BLaER1 treated with 17β-estradiol and CSF1 and Interleukin-3, amounts not matched to agents 10 nM and 100 nM (cell line): ENCODE measurements at regions not wholly inside any gene's neighbourhood (a gene's known extent, or its start where the extent isn't known, plus 50 kb on each side); places are given as distances from the start of the nearest gene placed in this dataset.

Experiments
- H3K27ac ChIP-seq, 11 experiments: shearing (Covaris generic); formaldehyde crosslinking; 2 replicates each; pipeline ENCODE4 v1.8.1; 2022
- H3K27me3 ChIP-seq, 11 experiments: shearing (Covaris generic); formaldehyde crosslinking; 2 replicates each; pipeline ENCODE4 v1.8.1; 2022
- H3K36me3 ChIP-seq, 11 experiments: shearing (Covaris generic); formaldehyde crosslinking; 2 replicates each; pipeline ENCODE4 v1.8.1; 2022
- H3K4me1 ChIP-seq, 10 experiments: shearing (Covaris generic); formaldehyde crosslinking; 2 replicates each; pipeline ENCODE4 v1.8.1; 2022
- H3K4me2 ChIP-seq, 11 experiments: shearing (Covaris generic); formaldehyde crosslinking; 2 replicates each; pipeline ENCODE4 v1.8.1; 2022
- H3K4me3 ChIP-seq, 10 experiments: shearing (Covaris generic); formaldehyde crosslinking; 2 replicates each; pipeline ENCODE4 v1.8.1; 2022
- H3K9ac ChIP-seq, 11 experiments: shearing (Covaris generic); formaldehyde crosslinking; 2 replicates each; pipeline ENCODE4 v1.8.1; 2022
- H3K9me3 ChIP-seq, 11 experiments: shearing (Covaris generic); formaldehyde crosslinking; replicated peaks in 1 of 11; 2 replicates each; pipeline ENCODE4 v1.8.1; 2022
- H4K20me1 ChIP-seq, 11 experiments: shearing (Covaris generic); formaldehyde crosslinking; 2 replicates each; pipeline ENCODE4 v1.8.1; 2022
- Cebpa-rat ChIP-seq, 11 experiments: shearing (Covaris generic); IDR thresholded peaks; 2 replicates each; pipeline ENCODE4 v1.8.1; 2022

DNA sequence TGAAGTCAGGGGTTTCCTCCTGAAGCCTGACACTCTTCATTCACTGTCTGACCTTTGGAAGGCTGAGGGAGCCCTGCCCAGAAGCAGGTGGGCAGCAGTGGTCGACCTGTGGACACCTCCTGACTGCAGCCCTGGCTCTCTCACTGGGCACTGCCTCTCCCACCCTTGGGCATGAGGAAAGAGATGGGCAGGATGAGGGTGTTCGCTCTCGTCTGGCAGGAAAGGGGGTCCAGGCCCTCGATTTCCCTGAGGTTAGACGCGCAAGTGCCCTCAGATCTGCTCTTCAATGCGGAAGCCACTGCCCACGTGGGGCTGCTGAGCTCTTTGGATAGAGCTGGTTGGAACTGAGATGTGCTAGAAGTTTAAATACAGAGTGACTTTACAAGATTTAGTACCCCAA is 171.9 kb downstream of the AHSP start:
- Histone ChIP-seq H3K4me1 (peaks cover 33 to 46% (median 42%) of the 10 kb centered on the region in 10 experiments), H3K9ac (no peak overlapping the region), H3K27ac (no peak overlapping the region), H3K27me3 (no peaks in the 10 kb centered on the region; a peak in 2 of 22 replicates), H3K4me3 (no peak overlapping the region; a peak in 1 of 20 replicates), H3K4me2 (peak overlapping the region in 2 of 11 experiments; percentile 87 to 94; a peak in 3 of 22 replicates), H3K9me3 (no peaks in the 10 kb centered on the region), H4K20me1 (peaks cover 0 to 37% (median 16%) of the 10 kb centered on the region in 11 experiments; a peak in 12 of 22 replicates), H3K36me3 (peaks cover 16 to 24% (median 20%) of the 10 kb centered on the region in 11 experiments; a peak in 21 of 22 replicates)
- no peak for TF ChIP-seq Cebpa-rat (IDR thresholded peaks at IDR 0.05)

DNA sequence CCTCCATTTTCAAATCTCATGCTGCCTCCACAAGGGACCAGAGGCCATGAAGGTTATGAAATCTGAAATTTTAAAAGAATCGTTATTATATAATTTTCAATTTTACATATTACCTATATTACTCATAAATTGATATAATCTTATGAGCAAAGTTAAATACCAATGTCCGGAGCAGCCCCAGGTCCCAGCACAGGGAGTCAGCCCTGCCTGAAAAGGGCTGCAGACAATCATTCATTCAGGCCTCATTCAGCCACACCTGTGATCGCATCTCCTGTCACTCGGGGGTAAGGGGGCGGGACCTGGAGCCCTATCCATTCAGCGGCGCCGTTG is 172.5 kb downstream of the AHSP start:
- Histone ChIP-seq H3K4me2 (peak overlapping the region; percentile 84 to 99 (median 94)), H3K9me3 (no peaks in the 10 kb centered on the region), H3K36me3 (peaks cover 21 to 29% (median 26%) of the 10 kb centered on the region in 11 experiments), H3K4me1 (peaks cover 29 to 42% (median 38%) of the 10 kb centered on the region in 10 experiments), H3K4me3 (peak overlapping the region; percentile 69 to 92 (median 84)), H4K20me1 (peaks cover 0 to 43% (median 16%) of the 10 kb centered on the region in 11 experiments; a peak in 12 of 22 replicates), H3K27ac (peak overlapping the region in 8 of 11 experiments; percentile 61 to 80 (median 75); a peak in 11 of 22 replicates), H3K27me3 (no peaks in the 10 kb centered on the region; a peak in 2 of 22 replicates), H3K9ac (peak overlapping the region; percentile 69 to 88 (median 82))
- no peak for TF ChIP-seq Cebpa-rat (IDR thresholded peaks at IDR 0.05)

DNA sequence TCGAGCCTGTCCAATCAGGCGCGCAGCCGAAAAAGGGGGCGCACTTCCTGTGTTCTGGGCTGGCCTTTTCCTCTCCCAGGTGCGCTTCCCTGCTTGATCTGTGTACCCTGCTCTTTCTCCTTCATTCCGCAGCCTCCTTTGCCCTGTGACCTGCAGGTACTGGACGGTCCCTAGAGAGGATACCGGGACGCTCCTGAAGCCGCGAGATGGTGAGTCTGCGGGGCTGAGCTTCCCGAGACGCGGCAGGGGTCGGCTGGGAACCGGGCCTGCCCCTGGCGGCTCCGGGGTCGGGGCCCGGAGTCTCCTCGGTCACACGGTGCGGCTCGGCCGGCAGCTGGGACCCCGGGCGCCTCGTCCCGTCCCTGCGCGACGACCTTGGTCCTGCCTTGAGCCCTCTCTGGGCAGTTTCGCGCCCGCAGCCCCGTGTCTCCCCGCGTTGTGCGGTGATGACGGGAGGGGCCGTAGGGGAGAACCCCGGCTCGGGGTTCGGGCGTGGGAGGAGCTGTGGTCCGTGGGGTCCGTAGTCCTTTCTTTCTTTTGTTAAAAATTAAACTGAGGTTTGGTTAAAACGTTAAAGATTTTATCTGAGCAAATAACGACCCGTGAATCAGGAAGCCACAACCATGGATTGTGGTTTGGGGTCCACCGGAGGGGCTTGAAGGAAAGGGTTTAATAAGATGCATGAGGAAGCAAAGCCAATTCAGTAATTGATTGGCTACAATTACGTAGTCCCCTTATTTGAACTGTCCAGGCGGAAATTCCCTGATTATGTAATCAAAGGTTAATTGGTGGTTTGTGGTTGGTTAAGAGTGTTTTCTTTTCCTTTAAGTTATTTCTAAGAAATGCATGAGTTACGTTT is 172.8 kb upstream of the ZNF267 start:
- H3K9ac ChIP-seq = peak overlapping the region; percentile 69 to 88 (median 82)
- no peak for TF ChIP-seq Cebpa-rat (IDR thresholded peaks at IDR 0.05)
- H3K4me3 ChIP-seq = peak overlapping the region; percentile 69 to 92 (median 84)
- peaks cover 27 to 35% (median 32%) of the 10 kb centered on the region in 11 experiments for H3K36me3 ChIP-seq
- H3K4me2 ChIP-seq = peak overlapping the region; percentile 84 to 99 (median 94)
- peak overlapping the region; percentile 55 to 80 (median 74); a peak in 21 of 22 replicates for H3K27ac ChIP-seq
- H3K27me3 ChIP-seq = no peaks in the 10 kb centered on the region; a peak in 2 of 22 replicates
- peaks cover 23 to 36% (median 32%) of the 10 kb centered on the region in 10 experiments for H3K4me1 ChIP-seq
- peaks cover 0 to 47% (median 16%) of the 10 kb centered on the region in 11 experiments; a peak in 12 of 22 replicates for H4K20me1 ChIP-seq
- no peaks in the 10 kb centered on the region for H3K9me3 ChIP-seq

DNA sequence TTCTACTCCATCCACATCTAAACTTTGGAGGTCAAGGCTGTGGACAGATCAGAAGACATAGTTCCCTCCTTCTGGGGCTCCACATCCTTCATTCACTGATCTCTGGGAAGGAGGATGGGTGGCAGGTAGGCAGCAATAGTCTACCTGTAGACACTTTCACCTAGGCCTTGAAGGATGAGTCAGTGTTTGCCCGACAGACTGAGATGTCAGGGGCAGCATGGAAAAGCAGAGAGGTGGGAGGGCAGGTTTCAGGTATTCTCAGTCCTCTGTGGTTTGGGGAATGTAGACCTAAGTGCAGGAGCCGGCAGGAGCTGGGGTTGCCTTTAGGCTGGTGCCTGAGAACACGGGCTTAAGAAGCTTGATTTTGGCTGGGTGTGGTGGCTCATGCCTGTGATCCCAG is 171.9 kb upstream of the ZNF267 start:
- peak overlapping the region; percentile 84 to 99 (median 94) for H3K4me2 ChIP-seq
- H3K9ac ChIP-seq = peak overlapping the region in 2 of 11 experiments; percentile 82 to 88; a peak in 2 of 22 replicates
- peaks cover 37 to 45% (median 41%) of the 10 kb centered on the region in 11 experiments for H3K36me3 ChIP-seq
- peak overlapping the region in 5 of 10 experiments; percentile 80 to 92 (median 88); a peak in 2 of 20 replicates for H3K4me3 ChIP-seq
- TF ChIP-seq Cebpa-rat (IDR thresholded peaks at IDR 0.05) = no peak
- no peaks in the 10 kb centered on the region; a peak in 2 of 22 replicates for H3K27me3 ChIP-seq
- peaks cover 14 to 27% (median 22%) of the 10 kb centered on the region in 10 experiments for H3K4me1 ChIP-seq
- peak overlapping the region in 2 of 11 experiments; percentile 74 to 80; a peak in 1 of 22 replicates for H3K27ac ChIP-seq
- H4K20me1 ChIP-seq = peaks cover 0 to 56% (median 16%) of the 10 kb centered on the region in 11 experiments; a peak in 12 of 22 replicates
- H3K9me3 ChIP-seq = no peaks in the 10 kb centered on the region

DNA sequence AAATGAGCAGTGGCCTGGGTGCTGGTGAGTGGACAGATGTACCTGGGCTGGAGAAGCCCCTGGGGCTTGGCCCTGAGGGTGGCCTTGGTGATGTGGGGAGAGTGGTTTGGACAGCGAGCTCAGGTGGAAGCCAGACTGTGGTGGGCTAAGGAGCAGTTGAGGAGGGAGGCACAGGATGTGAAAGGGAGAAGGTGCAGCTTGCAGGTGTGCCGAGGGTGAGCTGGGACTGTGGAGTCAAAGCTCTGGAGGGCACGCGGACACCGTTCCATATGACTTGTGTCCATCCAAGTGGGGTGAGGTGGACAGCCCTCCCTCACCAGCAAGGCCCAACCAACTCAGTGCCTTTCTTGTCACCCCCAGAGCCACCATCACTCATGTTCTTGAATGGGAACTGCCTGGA is 170.8 kb upstream of the ZNF267 start:
- H4K20me1 ChIP-seq = peaks cover 0 to 60% (median 16%) of the 10 kb centered on the region in 11 experiments; a peak in 12 of 22 replicates
- H3K9me3 ChIP-seq = no peaks in the 10 kb centered on the region
- no peak overlapping the region for H3K9ac ChIP-seq
- peaks cover 48 to 56% (median 52%) of the 10 kb centered on the region in 11 experiments for H3K36me3 ChIP-seq
- TF ChIP-seq Cebpa-rat (IDR thresholded peaks at IDR 0.05) = no peak
- no peaks in the 10 kb centered on the region; a peak in 2 of 22 replicates for H3K27me3 ChIP-seq
- 0 out of 22 replicates have a peak overlapping the region, but pooled peaks of 1 of the 11 experiments have one; percentile 96 for H3K4me2 ChIP-seq
- no peak overlapping the region for H3K4me3 ChIP-seq
- H3K4me1 ChIP-seq = peaks cover 14 to 27% (median 22%) of the 10 kb centered on the region in 10 experiments
- H3K27ac ChIP-seq = no peak overlapping the region

DNA sequence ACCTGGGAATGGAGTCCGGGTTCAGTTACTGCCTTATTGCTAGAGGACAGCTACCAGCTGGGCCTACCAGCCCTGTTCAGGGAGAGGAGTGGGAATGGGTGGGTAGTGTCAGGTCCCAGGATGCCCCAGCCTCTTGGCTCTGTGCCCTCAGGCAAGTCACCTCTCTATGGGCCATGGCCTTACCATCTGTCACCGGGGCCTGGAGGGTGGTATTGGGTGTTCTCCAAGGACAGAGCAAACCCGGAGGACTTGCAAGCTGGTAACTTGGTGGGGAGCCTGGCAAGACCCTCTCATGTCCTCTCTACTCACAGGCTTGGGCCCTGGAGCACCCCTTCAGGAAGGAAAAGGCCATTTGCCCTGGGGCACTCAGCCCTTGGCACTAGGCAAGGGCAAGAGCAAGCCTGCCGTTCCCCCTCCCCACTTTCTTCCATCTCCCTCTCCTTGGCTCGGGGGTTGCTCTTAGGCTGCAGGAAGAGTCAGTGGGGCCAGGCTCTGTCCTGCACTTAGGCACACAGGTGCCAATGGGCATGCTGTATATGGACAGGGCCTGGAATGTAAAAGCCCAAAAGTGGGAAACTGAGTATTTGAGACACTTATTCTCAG is 170.0 kb upstream of the ZNF267 start:
- Histone ChIP-seq H3K4me3 (no peak overlapping the region), H3K9me3 (no peaks in the 10 kb centered on the region), H3K27ac (no peak overlapping the region), H3K4me1 (peaks cover 14 to 30% (median 24%) of the 10 kb centered on the region in 10 experiments), H3K36me3 (peaks cover 55 to 63% (median 60%) of the 10 kb centered on the region in 11 experiments), H4K20me1 (peaks cover 0 to 60% (median 16%) of the 10 kb centered on the region in 11 experiments; a peak in 12 of 22 replicates), H3K27me3 (no peaks in the 10 kb centered on the region; a peak in 2 of 22 replicates), H3K4me2 (no peak overlapping the region), H3K9ac (no peak overlapping the region)
- TF ChIP-seq Cebpa-rat (IDR thresholded peaks at IDR 0.05) = no peak

DNA sequence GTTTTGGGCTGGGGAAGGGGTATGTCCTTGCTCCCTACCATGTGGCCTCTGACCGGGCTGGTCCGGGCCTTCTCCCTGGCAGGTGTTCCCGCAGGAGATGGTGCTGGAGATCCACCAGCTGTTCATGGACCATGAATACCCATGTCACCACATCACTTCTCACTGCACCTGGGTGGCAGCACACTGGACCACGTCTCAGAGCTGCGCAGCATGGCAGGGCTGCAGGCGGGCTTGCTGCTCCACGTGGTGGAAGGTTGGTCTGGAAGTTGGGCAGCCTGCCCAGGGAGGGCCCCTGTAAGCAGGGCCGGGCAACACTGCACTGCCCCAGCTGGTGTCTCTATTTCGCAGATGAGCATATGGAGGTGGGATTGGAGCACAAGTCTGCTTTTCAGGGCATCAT is 169.5 kb upstream of the ZNF267 start:
- Histone ChIP-seq H3K9ac (no peak overlapping the region), H3K27ac (no peak overlapping the region)
- TF ChIP-seq Cebpa-rat (IDR thresholded peaks at IDR 0.05) = no peak

DNA sequence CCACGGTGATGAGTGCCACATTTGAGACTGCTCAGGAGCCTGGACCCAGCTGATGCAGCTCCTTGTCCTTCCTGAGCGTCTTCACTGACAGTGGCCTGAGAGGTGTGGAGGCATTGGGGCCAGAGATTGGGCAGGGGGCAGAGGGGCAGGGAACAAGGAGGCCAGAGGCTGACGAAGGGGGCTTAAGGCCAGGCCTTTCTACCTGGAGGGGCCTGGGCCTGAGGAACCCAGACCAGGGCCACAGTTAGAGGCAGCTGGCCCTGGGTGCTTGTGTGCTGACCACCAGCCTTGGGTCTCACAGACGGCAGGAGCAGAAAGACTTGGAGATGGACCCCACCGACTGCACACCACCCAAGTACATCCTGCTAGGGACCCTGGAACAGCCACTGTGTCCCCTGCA is 168.2 kb upstream of the ZNF267 start:
- no peaks in the 10 kb centered on the region; a peak in 1 of 22 replicates for H3K27me3 ChIP-seq
- H4K20me1 ChIP-seq = peaks cover 0 to 65% (median 16%) of the 10 kb centered on the region in 11 experiments; a peak in 12 of 22 replicates
- no peak overlapping the region for H3K4me2 ChIP-seq
- H3K4me3 ChIP-seq = no peak overlapping the region
- no peak overlapping the region for H3K9ac ChIP-seq
- peaks cover 55 to 75% (median 67%) of the 10 kb centered on the region in 11 experiments for H3K36me3 ChIP-seq
- no peaks in the 10 kb centered on the region for H3K9me3 ChIP-seq
- H3K4me1 ChIP-seq = peaks cover 14 to 25% (median 17%) of the 10 kb centered on the region in 10 experiments
- no peak for TF ChIP-seq Cebpa-rat (IDR thresholded peaks at IDR 0.05)
- H3K27ac ChIP-seq = no peak overlapping the region

More for the DNA sequence above, 169.5 kb upstream of the ZNF267 start:
- Histone ChIP-seq H3K27me3 (no peaks in the 10 kb centered on the region; a peak in 2 of 22 replicates), H4K20me1 (peaks cover 0 to 60% (median 16%) of the 10 kb centered on the region in 11 experiments; a peak in 12 of 22 replicates), H3K4me2 (no peak overlapping the region), H3K4me3 (no peak overlapping the region), H3K4me1 (peaks cover 14 to 30% (median 24%) of the 10 kb centered on the region in 10 experiments), H3K9me3 (no peaks in the 10 kb centered on the region), H3K36me3 (peaks cover 55 to 68% (median 65%) of the 10 kb centered on the region in 11 experiments)
